Fibroblast of villous mesenchyme (primary cell): ENCODE measurements at regions not wholly inside any gene's neighbourhood (a gene's known extent, or its start where the extent isn't known, plus 50 kb on each side); places are given as distances from the start of the nearest gene placed in this dataset.

ENCODE experiments used
- DNase-seq: peaks from one replicate; pipeline ENCODE4 v3.0.0-alpha.2; 2010; ENCODE audit warnings: low read depth
- H3K4me3 ChIP-seq: 2 replicates; pipeline ENCODE4 v1.5.1; 2011; ENCODE audit warnings: low read depth, mild to moderate bottlenecking, low read length
- TF ChIP-seq, protein P1 (sequence below): IDR thresholded peaks from 2 replicates; pipeline ENCODE4 v1.5.1; 2012; ENCODE audit warnings: low read depth, mild to moderate bottlenecking, low read length; ENCODE audit not compliant: insufficient read depth

DNA sequence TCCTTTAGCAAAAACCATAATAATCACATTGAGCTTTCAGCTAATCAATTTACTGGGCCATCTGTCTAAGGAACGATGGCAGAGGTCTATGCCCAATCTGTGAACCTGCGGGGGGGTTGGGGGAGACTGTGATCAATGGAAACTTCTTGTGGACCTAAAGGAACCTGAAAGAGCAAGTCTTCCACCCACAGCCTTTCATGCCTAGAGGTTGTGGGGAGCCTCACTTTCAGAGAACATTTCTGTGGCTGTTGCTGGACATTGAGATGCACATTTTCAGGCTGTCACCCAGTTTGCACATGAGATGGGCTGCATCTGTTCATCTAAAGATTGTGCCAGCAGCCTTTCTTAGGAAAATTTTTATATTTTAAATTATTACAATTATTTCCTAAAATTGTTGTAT, 310.0 kb upstream of the SPTLC3 start:
- TF ChIP-seq, protein P1, sequence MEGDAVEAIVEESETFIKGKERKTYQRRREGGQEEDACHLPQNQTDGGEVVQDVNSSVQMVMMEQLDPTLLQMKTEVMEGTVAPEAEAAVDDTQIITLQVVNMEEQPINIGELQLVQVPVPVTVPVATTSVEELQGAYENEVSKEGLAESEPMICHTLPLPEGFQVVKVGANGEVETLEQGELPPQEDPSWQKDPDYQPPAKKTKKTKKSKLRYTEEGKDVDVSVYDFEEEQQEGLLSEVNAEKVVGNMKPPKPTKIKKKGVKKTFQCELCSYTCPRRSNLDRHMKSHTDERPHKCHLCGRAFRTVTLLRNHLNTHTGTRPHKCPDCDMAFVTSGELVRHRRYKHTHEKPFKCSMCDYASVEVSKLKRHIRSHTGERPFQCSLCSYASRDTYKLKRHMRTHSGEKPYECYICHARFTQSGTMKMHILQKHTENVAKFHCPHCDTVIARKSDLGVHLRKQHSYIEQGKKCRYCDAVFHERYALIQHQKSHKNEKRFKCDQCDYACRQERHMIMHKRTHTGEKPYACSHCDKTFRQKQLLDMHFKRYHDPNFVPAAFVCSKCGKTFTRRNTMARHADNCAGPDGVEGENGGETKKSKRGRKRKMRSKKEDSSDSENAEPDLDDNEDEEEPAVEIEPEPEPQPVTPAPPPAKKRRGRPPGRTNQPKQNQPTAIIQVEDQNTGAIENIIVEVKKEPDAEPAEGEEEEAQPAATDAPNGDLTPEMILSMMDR, result no peak
- no peak for DNase-seq
- H3K4me3 ChIP-seq, result no peak overlapping the region

DNA sequence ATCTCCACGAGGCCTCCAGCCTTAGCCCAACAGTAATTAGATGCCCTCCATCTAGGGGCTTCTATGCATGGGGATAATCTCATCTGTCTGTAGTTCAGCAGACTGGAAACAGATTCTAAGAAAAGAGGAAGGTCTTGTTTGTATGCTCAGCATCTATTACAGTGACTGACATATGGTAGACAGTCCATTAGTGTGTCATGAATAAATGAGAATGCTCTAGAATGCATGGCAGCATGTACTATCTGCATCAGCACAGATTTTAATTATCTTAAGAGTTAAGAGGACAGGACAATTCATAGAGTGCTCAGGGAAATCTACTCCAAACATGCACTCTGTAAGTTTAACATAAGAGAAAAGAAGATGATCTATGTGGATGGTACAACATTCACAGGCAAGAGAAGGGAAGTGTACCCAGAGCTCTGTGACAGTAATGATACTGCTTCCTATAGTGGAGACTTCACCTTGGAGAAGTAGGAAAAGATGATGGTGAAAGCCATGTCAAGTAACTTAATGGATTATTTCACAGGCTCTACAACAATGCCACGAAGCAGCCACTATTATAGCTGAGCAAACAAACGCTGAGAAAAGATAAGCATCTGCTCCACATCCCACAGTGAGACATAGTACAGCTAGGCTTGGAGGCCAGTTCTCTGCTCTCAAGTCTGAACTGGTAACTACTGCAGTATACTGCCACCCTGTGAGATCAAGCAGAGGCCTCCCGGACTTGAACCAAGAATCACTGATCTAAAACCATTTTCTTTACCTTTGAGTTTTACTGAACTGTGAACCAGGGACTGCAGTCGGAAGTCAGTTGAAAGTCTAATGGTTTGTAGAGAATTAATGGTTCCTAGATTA, 309.2 kb upstream of the SPTLC3 start:
- no peak for DNase-seq
- TF ChIP-seq, protein P1, result no peak
- no peak overlapping the region for H3K4me3 ChIP-seq

DNA sequence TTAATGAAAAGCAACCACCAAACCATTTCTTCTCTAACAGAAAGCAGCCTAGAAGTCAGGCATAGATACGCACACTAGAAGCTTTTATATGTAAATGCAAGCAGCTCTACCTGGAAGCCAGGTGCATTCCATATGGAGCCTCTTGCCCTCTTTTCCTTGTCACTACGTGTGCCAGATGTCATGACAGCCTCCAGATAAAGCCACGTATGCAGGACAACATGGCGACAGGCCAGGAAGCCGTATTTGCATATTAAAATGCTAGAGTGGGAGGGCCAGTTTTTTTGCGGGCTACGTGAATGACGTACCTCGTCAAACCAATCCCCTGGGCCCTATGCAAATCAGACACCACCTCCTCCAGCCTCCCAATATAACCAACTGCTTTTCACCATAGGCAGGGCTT, 308.1 kb upstream of the SPTLC3 start:
- TF ChIP-seq, protein P1, result no peak
- DNase-seq, result no peak
- no peak overlapping the region for H3K4me3 ChIP-seq

DNA sequence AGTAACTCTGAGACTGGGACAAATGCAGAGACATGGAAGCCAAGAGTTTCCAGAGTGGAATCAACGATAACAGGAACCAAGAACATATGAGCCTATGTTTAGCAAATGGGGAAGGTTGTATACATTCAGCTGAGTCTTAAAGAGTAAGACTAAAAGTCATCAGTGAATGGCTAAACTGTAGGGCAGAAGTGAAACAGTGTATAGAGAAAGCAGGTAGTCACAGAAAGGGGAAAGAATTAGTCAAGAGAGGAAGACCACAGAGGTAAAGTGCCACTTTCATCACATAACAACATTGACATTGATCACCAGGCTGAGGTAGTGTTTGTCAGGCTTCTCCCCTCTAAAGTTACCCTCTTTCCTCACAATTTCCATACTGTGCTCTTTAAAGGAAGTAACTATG, 306.5 kb upstream of the SPTLC3 start:
- TF ChIP-seq, protein P1, result no peak
- no peak for DNase-seq
- H3K4me3 ChIP-seq, result no peak overlapping the region

DNA sequence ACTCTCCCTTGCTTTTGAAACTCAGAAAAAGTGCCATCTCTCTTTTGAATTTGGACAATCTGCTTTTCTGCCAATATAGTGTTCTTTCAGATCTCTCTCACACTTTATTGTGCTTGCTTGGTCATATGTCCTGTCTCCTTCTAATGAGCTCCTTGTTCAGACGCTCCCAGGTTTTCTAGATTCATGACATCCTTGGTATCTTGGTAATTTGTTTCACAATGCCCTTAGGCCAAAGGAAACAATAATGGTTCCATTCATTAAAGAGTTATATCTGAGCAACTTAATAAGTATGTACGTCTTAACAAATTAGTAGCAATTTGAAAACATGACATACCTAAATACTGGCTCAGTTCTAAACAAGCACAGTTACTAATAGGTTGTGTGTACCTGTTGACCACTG, 293.4 kb upstream of the SPTLC3 start:
- TF ChIP-seq, protein P1, result no peak
- DNase-seq, result no peak
- H3K4me3 ChIP-seq, result no peak overlapping the region

DNA sequence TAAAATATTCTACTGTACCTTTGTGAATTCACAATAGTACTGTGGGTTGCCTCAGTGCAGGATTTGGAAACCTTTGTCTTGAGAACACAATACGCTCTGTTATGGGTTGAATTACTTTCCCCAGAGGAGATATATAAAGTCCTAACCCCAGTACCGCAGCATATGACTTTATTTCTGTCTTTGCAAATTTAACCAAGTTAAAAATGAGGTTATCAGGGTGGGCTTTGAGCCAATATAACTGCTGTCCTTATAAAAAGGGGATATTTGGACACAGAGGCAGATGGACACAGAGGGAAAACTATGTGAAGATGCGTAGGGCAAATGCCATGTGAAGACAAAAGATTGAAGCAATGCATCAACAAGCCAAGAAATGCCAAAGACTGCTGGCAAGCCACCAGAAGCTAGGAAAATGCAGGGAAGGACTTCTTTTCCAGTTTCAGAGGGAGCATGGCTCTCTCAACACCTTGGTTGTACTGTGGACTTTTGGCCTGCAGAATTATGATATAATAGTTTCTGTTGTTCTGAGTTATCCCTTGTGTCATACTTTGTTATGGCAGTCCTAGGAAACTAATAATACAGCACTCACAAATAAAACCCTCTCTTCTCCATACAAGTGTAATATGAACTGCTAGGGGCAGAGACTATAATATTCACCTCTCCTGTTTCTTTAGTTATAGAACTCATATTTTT, 292.6 kb upstream of the SPTLC3 start:
- DNase-seq, result no peak
- H3K4me3 ChIP-seq, result no peak overlapping the region
- TF ChIP-seq, protein P1, result no peak

DNA sequence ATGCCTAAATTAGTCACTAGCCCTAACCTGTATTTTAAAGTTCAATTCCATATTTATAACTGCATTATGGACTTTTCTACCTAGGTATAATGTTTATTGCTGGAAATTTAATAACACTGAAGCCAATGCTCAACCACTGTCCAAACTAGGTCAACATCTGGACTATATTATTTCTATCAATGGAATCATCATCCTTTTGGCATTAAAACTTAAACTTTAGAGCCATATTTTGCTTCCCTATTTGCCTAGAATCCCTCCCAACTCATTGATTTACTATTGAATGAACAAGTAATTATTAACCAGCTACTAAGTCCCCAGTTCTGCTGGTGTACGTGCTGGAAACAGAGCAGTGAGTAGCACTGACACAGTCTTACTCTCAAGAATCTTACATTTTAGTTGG, 291.7 kb upstream of the SPTLC3 start:
- TF ChIP-seq, protein P1, result no peak
- H3K4me3 ChIP-seq, result no peak overlapping the region
- no peak for DNase-seq
